Activated CD8-positive, alpha-beta memory T cell treated with anti-CD3 and anti-CD28 coated beads for 24 hours (primary cell): ENCODE measurements at regions not wholly inside any gene's neighbourhood (a gene's known extent, or its start where the extent isn't known, plus 50 kb on each side); places are given as distances from the start of the nearest gene placed in this dataset.

Experiments used
- DNase-seq: peaks from one replicate; pipeline ENCODE4 v3.0.0-alpha.2; 2020

GRCh38 chr3:182609575-182610156 lies 183.6 kb upstream of the ATP11B start:
- no peak for DNase-seq

GRCh38 chr3:182612332-182612731 lies 181.0 kb upstream of the ATP11B start:
- DNase-seq = no peak

GRCh38 chr3:182617500-182617899 lies 175.8 kb upstream of the ATP11B start:
- no peak for DNase-seq

- DNase-seq = no peak
Measured at GRCh38 chr3:182618085-182618732, 175.1 kb upstream of the ATP11B start.

GRCh38 chr3:182618981-182619591 lies 174.2 kb upstream of the ATP11B start:
- no peak for DNase-seq

GRCh38 chr3:182620723-182621434 lies 172.4 kb upstream of the ATP11B start:
- DNase-seq = no peak

- no peak for DNase-seq
Measured at GRCh38 chr3:182621435-182622240, 171.7 kb upstream of the ATP11B start.

GRCh38 chr3:182622241-182622545 lies 171.1 kb upstream of the ATP11B start:
- no peak for DNase-seq

- no peak for DNase-seq
Measured at GRCh38 chr3:182626484-182627467, 166.5 kb upstream of the ATP11B start.

- DNase-seq = no peak
Measured at GRCh38 chr3:182628531-182628930, 164.8 kb upstream of the ATP11B start.

- no peak for DNase-seq
Measured at GRCh38 chr3:182629521-182629920, 163.8 kb upstream of the ATP11B start.

- DNase-seq = no peak
Measured at GRCh38 chr3:182631183-182632076, 161.9 kb upstream of the ATP11B start.

- DNase-seq = no peak
Measured at GRCh38 chr3:182632077-182632393, 161.3 kb upstream of the ATP11B start.

GRCh38 chr3:182633186-182633585 lies 160.1 kb upstream of the ATP11B start:
- DNase-seq = no peak

- DNase-seq = no peak
Measured at GRCh38 chr3:182636646-182637045, 156.7 kb upstream of the ATP11B start.

- DNase-seq = no peak
Measured at GRCh38 chr3:182637350-182638110, 155.8 kb upstream of the ATP11B start.

GRCh38 chr3:182644013-182644412 lies 149.3 kb upstream of the ATP11B start:
- no peak for DNase-seq

GRCh38 chr3:182644790-182645433 lies 148.4 kb upstream of the ATP11B start:
- no peak for DNase-seq

GRCh38 chr3:182650568-182651128 lies 142.7 kb upstream of the ATP11B start:
- DNase-seq = no peak
